COLO829 (cell line): ENCODE measurements at regions not wholly inside any gene's neighbourhood (a gene's known extent, or its start where the extent isn't known, plus 50 kb on each side); places are given as distances from the start of the nearest gene placed in this dataset.

Source experiments
- DNase-seq: peaks from one replicate; pipeline ENCODE4 v3.0.0; 2012; ENCODE audit warnings: low spot score

DNA sequence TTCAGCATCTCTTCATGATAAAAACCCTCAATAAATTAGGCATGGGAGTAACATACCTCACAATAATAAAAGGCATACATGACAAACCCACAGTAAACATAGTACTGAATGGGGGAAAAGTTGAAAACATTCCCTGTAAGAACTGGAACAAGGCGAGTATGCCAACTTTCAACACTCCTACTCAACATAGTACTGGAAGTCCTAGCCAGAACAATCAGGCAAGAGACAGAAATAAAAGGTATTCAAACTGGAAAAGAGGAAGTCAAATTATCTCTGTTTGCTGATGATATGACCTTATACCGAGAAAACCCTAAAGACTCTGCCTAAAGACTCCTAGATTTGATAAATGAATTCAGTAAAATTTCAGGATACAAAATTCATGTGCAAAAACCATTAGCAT is 167.6 kb downstream of the TMEM38B start:
- no peak for DNase-seq

DNA sequence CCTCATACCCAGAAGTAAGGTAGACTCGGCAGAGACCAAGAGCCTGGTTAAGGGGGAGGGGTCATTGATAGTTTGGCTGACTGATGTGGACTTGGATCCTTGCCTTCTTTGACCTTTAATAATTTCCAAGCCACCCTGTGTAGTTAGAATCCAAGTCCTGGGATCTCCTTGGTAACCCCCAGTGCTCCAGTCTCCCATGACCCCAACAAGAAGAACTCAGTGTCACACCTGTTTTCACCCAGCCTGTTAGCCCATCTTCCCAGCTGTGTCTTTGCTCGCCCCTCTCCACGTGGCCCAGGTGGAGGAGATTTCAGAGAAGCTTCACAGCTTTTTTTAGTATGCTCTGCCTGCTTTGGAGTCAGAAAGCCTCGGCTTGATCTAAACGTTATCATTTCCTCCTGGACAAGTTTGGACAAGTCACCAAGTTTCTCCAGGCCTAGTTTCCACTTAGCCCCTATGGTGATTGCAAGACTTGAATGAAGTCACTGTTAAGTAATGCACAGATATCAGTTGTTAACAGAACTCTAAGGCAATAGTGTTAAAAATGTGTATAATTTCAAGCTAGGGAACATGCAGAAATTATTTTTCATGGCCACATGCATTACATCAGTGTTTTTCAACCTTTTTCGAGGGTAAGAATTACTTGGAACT is 170.0 kb downstream of the TMEM38B start:
- no peak for DNase-seq

DNA sequence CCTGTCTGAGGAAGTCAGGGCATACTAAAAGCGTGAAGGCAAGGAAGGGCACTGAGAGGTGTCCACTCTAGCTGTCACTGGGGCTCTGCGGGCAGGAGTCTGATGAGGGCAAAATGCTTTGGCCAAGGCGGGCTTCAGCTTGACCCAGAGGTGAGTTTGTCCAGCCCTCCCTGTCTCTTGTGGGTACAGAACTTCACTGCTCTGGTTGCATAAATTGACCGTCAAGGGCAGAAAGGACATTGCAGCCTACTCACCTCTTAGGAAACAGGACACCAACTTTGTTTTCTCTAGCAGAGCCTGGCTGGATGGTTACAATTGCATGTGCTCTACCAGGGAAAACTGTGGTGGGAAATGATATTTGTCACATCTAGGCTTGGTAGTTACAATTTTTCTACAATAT is 170.9 kb downstream of the TMEM38B start:
- no peak for DNase-seq

DNA sequence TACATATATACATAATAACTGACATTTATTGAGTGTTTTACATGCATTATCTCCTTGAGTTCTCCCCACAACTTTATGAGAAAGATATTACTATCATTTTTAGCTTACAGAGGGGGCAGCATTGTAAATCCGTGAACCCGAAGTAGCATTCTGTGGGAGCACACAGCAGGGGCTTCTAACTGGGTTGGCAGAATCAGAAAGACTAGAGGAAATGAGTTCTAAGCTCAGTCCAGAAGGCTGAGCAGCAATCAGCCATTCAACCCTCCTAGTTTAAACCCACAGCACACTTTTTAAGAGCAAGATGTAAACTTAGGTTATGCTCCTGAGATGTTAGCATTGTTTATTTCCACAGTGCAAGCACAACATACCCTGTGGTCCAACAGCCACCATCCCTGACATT is 177.2 kb downstream of the TMEM38B start:
- DNase-seq, result no peak

DNA sequence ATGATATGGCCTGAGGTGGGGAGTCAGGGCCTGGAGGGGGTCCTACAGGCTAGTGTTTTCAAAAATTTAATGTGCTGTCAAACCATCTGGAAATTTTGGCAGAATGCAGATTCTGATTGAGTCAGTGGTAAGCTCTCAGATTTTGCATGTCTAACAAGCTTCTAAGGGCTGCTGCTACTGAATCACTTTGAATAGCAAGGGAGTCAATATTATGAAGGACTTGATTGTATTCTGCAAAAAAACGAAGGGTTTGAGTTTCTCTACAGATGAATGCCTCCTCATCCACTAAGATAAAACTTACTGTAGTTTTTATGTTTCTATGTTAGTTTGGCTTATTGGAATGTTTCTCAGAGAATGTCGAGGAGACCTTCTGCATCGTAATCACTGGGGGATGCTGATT is 179.5 kb downstream of the TMEM38B start:
- peak; percentile 66 for DNase-seq

DNA sequence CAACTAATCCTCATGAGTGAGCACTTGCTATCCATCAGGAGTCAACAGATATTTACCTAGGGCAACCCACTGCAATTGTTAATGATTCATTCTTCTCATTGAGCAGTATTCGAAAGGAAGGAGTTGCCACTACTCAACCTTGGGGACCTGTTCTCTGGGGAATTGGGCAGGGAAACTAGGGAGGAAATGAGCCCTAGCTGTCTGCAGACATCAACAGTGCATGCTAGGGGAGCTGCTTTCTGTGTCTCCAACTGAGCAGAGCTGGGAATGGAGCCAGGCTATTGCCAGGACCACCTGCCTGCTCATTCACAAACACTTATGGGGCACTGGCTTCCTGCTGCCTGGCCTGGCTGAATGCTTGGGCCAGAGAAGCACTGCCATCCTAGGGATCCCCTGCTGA is 183.4 kb downstream of the TMEM38B start:
- no peak for DNase-seq

DNA sequence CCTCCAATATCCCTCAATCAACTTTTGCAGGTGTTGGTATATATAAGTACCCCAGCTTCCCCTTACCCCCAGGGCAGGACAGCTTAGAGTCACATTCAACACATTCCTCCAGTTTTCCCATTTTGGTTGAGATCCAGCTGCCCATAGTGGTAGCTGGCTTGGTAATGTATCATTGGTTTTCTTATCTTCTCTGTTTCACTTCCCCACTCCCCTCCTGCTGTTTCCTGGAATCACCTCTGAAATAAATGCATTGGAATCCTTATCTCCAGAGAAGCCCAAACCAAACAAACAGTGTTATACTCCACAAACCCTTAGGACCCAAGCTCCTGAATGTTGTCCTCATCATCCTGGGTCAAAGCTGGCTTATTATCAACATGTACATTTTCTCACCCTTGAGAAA is 184.8 kb downstream of the TMEM38B start:
- no peak for DNase-seq

DNA sequence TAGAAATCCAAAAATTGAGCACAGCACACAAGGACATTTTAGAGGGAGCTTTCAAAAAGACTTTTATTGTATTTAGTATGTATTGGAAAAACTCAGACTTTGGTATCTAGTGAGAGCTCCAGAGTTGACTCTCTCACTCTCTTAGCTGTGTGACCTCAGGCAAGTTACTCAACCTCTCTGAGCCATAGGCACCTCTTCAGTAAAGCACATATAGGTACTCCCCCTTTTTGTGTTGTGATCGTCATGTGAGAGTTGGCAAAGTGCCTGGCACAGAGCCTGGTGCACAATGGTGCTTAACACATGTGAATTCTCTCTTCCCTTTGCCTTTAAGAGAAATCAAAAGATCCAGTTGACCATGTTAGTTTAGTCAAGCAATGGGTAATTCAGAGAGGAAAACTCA is 186.2 kb downstream of the TMEM38B start:
- DNase-seq, result no peak

DNA sequence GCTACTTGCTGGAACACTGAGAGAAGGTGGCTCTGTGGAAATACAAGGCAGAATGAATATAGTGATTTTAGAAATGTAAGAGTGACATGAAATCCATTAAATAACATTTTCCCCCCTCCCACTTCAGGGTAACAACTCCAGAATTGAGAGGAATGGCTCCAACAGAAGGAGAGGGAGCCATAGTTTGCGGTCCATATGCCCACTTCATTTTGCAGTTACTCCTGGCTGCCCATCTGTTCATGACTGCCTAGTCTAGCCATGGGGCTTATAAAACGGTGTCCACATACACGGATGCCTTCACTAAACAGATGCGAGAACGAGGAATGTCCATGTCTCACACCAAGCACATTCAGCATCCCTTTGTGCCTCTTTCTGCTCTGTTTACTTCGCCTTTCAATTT is 186.7 kb downstream of the TMEM38B start:
- no peak for DNase-seq

DNA sequence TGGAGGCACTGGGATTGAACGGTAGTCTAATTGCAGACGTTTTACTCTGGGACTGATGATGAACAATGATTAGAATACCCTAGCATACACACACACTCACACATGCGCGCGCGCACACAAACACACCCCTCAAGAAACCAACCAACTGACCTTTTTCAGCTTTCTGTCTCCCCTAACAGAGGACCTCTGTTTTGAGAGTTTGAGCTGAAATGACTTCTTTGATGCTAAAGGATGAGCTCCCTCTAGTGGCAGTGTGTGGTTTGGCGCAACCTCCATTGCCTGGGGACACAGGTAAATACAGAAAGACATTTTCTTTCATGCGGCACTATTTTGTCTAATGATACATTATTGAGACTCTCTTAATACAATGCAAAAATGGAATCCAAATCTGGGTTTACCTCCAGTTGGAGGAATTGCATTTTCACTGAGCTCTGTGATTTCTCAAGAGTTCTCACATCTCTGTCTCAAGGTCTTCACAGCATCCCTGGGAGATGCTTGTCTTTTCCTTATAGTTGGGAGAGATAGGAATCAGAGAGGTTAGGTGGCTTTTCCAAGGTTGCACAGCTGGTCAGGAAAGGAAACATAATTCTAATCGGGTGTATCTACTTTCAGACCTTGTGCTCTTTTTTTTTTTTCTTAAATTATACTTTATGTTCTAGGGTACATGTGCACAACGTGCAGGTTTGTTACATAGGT is 187.5 kb downstream of the TMEM38B start:
- peak; percentile 91 for DNase-seq

DNA sequence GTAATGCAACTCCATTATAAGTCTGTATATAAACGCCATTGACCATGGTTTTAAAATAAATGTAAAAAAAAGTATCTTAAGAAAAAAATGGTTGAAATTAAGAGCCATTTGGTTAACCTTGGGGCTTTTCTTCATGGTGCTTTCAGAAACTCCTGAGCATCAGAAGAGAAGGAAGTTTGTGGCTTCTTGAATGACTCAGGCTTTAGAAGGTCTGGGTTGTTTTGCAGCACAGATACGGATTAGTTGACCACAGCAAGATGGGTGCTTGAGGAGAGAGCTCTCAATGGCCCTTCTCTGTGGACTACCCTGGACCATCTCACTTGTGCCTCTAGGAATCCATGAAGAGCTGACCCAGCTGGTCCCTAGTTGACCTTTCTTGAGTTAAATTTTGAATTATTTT is 189.5 kb downstream of the TMEM38B start:
- DNase-seq, result no peak

DNA sequence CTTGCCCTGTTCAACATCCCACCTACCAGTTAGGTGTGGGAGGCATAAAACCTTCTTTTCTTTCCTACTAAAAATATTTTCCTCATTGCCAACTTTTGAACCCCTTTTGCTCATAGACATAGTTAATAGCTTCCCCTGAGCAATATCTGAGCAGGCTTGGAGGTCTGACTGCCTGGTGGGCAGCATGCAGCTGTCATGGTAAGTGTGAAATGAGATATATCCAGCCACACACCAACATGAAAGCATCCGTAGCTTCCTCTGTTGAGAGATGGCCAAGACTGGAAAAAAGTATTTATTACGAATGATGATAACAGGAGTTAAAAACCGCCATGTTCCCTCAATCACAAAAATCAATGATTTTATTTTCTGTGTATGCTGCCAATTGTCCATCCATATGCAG is 190.1 kb downstream of the TMEM38B start:
- no peak for DNase-seq

DNA sequence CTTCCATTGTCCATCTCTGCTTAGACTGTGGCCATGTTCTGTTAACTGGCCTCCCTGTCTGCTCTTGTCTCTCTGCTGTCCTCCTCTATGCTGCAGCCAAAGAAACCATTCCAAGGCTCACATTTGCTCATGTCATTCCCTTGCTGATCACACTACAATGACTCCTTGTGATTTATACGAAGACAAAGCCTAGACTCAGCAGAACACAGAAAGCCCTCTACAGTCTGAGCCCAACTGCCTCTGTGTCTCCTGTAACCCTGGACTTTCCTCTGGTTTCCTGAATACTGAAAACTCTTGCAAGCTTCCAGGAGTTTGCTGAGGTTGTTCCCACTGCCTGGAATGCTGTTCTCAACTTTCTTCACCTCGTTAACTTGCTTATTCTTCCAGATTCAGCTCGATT is 191.8 kb downstream of the TMEM38B start:
- peak; percentile 42 for DNase-seq

DNA sequence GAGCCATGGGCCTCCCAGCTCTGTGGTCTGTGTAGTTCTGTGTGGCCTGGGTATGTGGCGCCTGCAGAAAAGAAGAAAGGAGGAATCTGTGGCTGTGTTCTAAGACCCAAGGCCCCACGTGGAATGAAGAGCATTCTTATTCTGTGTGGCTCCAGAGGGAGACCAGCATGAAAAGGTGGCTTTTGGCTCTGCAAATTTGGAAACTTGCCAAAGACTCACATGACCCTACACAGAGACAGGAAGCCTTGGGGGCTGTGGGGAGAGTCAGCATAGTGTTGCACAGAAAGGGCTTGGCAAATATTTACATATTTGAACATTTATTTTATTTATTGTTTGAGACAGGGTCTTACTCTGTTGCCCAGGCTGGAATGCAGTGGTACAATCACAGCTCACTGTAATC is 193.3 kb downstream of the TMEM38B start:
- DNase-seq, result peak; percentile 54

DNA sequence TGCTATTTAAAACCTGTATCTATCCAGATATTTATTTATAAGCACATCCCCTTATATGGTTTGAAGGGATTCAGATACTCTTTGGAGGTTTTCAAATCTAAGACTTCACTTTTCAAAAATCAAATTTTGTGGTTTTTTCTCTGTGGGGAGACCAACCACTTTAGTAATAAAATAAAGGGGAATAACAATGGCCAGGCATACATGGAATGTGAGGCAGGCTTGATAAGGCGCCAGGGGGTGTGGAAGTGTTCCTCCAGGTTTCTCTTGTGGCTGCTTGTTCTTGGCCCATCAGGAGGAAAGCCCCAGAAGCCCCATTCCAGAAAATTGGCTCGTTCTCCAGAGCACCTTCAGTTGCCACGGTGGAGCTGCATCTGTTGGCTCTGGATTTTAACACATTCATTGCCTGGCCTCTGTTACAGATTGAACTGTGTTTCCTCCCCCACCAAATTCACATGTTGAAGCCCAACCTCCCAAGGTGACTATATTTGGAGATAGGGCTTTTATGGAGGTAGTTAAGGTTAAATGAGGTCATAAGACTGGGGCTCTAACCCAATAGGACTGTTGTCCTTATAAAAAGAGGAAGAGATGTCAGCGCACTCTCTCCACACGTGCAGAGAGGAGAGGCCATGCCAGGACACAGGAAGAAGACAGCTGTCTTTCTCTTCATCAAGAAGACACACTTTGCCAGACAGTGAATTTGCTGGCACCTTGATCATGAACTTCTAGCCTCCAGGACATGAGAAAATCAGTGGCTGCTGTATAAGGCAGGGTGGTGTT is 195.9 kb downstream of the TMEM38B start:
- no peak for DNase-seq

DNA sequence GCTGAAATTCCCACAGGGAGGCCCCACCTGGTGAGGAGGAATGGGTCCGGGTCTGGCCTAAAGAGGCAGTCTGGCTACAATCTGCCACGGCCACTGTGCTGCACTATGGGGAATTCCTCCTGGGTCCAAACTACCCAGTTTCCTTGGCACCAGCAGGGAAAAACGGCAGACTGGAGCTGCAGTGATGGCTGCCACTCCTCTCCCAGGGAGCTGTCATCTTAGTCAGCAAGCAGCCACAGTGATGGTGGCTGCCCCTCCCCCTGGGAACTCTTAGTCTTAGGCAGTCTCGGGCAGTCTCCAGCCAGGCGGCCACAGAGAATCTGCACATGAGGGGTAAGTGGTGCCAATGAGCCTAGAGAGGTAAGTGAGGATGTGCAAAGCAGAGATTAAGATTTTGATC is 205.8 kb downstream of the TMEM38B start:
- no peak for DNase-seq

DNA sequence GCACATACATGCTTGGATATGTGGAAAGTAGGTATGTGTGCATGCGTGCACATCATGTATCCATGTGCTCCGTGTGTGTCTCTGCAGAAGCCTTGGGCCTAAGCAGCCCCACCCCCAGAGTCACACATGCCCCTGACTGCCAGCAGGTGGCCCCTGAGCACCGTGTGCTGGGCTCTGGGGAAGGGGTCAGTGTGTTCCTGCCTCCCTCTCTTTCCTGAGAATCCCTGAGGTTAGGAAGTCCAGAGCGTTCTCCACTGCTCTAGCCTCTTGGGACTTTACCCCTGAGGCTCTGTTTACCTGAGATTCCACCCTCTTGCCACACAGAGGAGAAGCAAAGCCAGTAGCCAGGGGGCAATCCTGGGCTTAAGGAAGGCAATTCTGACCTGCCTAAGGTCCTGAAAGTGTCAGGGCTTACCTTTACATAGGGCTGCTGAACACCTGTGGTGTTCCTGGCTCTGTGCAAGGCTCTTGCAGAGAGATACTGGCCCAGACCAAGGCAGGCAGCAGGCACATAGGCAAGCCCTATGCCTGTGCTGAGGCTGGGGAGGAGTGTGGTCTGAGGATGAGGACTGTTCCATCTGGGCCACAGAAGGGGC is 207.3 kb downstream of the TMEM38B start:
- DNase-seq, result peak; percentile 90

DNA sequence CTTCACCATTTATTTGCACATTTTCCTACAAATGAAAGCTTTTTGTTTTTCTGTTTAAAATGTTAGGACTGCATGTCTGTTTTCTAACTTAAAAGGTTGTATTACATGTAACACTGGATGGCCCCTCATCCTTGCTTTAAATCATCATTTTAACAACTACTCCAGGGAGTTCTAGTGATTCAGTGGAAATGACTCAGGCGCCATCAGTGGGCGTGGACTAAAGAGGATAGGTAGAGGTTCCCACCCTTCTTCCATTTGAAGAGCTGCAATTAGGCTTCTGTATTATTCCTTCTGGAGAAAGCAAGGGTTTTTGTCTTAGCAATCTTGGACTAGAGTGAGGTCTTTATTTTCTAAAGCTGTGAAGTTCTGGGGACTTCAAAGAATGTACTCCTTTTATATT is 213.7 kb downstream of the TMEM38B start:
- peak; percentile 45 for DNase-seq

DNA sequence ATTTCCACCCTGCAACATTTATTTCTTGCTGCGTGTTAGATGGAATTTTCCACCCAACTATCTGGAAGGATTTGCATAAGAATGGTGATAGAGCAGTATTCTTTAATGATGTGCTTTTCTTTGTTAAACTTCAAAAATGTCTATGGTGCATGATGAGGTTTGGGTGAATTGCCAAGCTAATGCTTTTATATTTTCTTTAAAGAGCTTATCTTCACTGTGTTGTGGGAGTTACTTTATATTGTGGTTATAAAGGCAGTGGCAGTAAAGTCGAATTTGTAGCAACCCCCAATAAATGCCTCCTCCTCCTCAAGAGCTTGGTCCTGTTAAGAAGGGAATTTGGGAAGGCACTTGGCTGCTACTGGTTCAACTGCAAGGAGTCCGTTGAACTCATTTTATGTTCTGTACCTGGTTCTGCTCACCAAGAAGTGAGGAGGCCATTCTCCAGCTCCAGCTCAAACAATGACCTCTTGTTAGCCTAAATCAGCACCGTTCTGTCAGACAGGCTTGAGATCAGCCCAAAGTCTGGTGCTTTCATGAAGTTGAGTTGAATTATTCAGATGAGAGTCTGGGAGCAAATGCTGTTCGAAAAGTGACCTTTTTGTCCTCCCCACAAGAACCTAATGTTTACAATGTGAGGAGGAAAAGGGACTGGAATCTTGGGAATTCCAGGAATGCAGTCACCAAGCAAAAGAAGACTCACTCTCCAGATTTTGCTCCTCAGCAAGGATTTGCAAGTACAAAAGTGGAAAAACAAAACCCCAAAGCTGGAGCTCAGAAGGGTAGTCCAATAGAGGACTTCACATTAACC is 217.0 kb downstream of the TMEM38B start:
- DNase-seq, result peak; percentile 65

DNA sequence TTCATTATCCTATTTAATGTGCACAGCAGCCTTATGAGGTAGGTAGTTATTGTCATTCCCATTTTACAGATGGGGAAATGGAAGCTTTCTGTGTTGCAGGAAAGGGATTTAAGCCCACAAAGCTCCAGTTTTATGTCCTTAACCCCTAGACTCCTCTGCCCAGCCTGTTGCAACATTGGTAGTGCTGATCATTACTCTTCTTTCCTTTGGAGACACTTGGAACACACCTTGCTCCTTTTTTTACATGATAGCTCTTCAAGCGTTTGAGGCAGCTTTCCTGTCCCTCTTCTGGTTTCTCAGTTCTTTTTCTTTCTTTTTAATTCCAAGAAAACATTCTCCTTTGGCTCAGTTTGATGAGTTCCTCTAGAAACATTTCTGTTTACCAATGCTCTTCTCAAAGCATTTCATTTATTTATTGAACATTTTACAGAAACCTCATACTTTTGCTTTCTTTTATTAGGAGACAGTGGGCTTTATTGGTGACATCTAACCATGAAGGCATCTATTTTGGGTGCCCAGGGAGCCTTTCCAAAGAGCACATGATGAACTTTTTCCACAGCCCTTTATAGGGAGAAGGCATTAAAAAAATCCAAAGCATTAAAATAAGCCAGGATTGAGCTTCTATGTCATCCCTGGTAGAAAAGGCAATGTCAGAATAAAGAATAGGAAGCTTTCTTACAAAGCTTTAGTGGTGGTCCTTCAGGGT is 218.0 kb downstream of the TMEM38B start:
- no peak for DNase-seq

DNA sequence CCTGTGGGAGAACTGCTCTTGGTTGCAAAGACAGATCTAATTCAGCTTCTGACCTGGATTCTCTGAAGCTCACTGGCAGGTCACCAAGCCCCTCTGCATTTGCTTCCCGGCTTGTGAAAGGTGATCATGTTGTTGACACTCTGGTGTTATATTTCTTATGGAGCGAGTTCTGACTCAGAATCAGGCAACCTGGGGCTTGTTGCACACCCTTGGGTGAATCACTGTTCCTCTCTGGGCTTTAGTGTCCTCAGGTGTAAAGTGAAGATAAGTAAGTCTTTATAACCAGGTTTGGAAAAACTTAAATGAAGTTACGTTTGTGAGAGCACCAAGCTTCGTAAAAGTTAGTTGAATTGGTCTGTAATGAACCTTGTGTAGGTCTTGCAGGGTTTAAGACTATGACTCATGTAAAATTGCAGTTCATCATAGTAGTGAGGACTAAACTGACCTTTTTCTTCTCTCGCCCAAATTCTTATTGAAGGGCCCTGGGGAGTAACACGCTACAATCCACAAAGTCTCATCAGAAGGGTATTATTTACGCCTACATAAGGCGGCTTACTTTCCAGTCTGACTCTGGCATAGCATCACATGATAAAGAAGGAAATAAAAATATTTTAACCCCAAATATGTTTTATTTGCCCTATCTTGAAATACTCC is 218.6 kb downstream of the TMEM38B start:
- peak; percentile 57 for DNase-seq
